ENCODE measurements at regions not wholly inside any gene's neighbourhood (a gene's known extent, or its start where the extent isn't known, plus 50 kb on each side); places are given as distances from the start of the nearest gene placed in this dataset.

DNA sequence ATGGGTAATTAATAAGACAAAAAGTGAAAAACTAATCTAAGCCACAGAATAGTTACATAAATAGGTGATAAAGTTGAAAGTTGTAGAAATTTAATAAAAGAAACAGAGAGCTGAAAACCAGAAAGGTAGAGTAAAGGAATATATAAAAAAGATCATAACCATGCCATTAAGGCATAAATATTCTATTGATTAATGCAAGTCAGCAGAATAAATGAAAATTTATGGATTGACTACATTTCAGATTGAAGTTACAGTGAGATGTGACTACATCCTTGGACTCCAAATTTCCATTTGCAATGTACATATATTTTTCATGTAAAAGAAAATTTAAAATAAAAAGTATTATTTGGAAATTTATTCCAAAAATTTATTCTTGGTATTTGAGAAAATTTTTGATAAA is 1225.7 kb downstream of the OTOL1 start:
- TF ChIP-seq, protein P1, sequence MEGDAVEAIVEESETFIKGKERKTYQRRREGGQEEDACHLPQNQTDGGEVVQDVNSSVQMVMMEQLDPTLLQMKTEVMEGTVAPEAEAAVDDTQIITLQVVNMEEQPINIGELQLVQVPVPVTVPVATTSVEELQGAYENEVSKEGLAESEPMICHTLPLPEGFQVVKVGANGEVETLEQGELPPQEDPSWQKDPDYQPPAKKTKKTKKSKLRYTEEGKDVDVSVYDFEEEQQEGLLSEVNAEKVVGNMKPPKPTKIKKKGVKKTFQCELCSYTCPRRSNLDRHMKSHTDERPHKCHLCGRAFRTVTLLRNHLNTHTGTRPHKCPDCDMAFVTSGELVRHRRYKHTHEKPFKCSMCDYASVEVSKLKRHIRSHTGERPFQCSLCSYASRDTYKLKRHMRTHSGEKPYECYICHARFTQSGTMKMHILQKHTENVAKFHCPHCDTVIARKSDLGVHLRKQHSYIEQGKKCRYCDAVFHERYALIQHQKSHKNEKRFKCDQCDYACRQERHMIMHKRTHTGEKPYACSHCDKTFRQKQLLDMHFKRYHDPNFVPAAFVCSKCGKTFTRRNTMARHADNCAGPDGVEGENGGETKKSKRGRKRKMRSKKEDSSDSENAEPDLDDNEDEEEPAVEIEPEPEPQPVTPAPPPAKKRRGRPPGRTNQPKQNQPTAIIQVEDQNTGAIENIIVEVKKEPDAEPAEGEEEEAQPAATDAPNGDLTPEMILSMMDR (conservative IDR thresholded peaks at IDR 0.05 in 1 of 2, IDR thresholded peaks at IDR 0.05 in 1 of 2; ENCODE audit: low read depth in 1 of 2, low read length in 2 of 2): no peak
- no peak for TF ChIP-seq EZH2 (IDR thresholded peaks at IDR 0.05; ENCODE audit: low read length, missing control alignments)
